ENCODE measurements at regions not wholly inside any gene's neighbourhood (a gene's known extent, or its start where the extent isn't known, plus 50 kb on each side); places are given as distances from the start of the nearest gene placed in this dataset.

DNA sequence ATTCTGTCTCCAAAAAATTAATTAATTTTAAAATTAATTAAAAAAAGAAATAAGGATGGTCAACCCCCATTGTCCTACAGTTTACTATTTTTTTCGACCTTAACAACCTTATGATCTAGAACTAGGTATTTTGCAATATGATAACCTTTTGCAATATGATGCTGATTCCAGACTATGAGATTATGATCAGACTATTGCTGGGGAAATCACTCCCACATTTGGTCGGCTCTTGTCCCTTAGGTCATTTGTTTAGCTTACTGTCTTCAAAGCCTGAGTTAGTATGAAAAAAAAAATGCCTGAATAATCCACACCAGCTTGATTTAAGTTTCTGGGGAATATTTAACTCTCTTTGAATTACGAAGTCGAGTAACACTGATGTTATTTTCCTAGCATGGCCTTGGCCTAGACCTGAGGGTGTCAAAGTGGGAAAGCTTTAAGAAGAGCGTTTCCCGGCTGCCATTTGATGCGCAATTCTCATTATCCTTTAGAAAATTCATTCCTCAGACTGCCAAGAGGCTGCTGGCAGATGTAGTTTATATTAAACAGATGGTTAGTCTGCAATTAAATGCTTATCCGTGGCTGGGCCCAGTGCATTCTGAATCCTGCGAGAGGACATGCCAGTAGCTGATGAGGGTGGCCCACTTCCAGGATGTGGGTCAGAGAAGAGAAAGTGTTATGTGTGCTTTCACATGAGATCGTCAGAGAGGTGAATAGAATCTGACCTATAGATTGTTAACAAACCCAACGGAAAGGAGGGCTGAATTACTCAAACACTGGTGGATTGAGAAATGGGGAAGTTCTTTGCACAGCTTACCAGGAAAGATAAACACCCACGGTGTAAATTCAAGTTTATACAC, 496.0 kb upstream of the THBS1 start:
- peak; percentile 10 for DNase-seq (ENCODE audit: low spot score)

DNA sequence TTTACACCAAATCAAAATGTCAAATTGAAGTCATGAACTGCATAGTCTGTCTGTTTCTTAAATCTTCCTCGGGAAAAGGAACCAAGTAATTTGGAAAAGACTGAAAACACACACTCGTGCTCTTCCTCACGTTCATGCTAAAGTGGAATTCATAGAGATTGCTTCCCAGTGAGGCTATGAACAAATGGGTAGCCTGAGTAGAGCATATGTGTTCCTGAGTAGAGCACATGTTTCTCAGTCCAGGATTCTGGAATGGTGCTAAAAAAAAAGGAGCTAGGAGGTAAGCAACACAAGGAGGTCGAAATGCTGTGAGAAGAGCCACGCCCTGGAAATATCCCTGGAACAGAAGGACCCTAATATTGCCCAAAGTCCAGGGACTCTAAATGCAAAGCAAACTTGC, 494.2 kb upstream of the THBS1 start:
- DNase-seq (ENCODE audit: low spot score), result no peak

DNA sequence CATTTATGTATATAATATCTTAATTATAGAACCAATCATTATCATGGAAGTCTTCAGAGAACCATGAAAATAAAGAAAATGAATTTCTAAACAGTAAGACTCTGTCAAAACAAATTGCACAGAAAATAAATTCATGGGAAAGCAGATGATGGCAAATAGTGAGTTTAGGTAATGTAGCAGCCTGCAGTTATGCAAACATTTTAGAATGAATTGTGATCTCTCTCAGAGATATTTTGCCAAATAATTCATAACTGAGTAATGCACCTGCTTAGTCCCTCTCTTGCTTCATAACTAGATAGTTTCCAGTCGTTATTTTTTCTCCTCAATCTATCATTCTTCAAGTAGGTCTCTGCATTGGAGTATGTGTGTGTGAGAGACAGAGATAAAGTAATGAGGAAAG, 492.7 kb upstream of the THBS1 start:
- no peak for DNase-seq (ENCODE audit: low spot score)

DNA sequence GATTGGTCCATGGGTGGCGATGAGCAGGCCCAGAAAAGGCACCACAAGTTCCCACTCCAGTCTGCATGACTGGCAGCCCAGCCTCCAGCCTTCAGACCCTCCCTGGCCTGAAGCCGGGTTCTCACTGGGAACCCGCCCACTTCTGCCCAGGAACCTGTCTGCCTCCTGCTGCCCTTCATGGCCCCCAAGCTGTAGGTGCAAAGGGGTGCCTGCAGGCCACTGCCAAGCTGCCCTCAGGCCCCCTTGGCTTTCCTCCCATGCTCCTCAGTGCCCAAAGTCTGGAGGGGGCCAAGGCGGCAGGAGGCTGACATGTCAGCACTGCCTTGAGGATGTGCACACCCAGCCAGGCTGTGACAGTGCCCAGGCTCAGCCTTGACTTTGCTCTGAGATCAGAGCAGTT, 488.5 kb upstream of the THBS1 start:
- no peak for DNase-seq (ENCODE audit: low spot score)

DNA sequence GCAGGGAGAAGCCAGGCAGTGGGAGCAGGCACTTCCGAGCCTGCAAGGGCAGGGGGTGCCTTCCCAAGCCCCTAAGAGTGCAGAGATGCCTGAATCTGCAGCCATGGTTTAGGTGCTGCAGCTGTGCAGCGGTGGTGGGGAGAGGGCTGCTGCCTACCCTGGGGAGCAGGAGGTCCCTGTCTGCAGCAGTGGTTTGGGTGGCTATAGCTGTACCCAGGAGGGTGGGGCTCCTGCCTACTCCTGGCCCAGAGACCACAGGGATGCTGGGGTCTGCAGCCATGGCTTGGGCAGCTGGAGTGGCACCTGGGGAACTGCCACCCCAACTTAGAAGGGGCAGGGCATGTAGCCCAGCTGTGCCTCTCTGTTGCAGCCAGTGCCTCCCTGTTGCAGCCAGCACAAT, 488.1 kb upstream of the THBS1 start:
- DNase-seq (ENCODE audit: low spot score), result no peak

DNA sequence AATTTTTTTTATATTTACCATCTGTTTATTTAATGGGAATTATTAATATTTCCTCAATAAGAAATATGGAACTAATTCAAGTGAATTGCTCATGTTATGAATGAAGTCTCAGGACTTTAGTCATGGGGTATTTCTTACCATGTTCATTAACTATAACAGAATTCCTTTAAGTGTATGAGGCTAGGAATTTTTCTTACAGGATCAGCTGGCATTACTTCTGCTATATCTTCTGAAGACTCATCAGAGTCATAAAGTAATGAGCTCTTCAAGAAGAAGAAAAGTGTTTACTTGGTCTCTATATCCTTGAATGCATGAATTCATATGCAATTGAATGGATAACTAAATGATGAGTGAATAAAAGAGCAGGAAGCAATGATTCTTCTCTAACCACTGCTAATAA, 486.8 kb upstream of the THBS1 start:
- DNase-seq (ENCODE audit: low spot score), result no peak

DNA sequence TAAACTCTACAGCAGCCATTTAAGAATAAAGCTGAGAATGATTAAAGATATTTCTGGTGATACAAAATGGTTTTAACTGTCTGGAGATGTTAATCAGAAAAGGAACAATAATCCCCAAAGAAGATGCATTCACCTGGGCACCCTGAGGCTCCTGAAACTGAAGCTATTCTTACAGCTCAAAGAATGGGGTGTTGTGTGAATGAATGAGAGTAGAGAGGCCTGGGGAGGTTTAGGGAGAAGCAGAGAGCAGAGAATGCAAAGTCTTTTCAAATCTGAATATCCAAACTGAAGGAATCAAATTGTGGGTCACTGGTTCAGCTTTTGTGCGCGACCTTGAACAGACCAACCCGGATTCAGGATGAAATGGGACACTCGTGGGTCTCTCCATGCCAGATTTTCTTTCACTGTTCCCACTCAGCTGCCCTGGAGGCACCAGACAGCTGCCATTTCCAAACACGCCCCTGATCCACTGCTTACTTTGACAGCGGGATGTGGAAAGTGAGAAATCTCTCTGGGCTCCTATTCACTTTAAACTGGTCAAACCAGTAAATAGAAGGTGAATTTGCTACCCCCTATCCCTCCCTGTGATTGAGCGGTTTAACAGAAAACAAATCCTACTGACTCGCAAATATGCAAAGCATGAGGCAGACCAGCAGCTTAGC, 485.5 kb upstream of the THBS1 start:
- no peak for DNase-seq (ENCODE audit: low spot score)

DNA sequence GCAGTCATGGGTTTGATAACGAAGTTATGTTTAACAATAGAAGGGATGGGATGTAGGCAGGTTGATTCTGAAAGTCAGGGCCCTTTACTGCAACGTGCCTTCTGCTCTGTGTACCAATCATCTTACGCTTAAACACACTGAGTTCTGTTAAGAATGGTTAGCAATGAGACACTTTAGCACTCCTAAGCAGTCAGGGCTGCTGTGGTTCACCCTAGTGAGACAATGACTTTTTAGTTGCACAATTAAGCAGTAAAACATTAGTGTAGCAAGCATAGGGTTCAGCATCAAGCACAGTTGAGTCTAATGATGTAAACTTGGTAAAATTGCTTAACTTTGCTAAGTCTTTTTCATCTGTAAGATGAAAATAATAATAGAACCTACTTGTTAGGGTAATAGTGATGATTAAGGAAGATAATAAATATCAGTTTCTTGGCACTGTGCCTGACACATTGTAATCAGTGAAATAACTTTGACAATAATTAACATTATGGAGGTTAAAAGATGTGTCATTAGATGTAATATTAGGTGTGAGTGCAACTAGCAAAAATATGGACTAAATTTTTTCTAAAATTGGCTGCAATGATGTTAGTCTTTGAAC, 484.2 kb upstream of the THBS1 start:
- no peak for DNase-seq (ENCODE audit: low spot score)

DNA sequence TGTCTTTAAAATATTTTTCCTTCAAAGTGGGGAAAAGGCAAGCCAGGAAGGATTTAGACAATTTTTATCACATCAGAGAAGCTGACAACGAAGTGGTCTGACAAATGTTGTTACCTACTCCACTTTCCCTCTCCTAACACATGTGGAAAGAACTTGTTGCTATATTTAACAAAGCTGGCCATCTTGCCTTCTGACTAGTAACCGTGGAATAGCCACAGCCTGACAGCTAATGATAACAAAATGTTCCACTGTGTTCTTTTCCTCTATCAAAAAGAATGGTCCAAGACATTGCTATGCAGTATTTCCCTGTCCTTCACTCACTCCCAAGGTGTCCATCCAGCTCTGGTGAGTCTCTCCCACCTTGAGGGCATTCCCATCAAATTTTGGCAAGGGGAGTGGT, 481.4 kb upstream of the THBS1 start:
- DNase-seq (ENCODE audit: low spot score), result no peak

DNA sequence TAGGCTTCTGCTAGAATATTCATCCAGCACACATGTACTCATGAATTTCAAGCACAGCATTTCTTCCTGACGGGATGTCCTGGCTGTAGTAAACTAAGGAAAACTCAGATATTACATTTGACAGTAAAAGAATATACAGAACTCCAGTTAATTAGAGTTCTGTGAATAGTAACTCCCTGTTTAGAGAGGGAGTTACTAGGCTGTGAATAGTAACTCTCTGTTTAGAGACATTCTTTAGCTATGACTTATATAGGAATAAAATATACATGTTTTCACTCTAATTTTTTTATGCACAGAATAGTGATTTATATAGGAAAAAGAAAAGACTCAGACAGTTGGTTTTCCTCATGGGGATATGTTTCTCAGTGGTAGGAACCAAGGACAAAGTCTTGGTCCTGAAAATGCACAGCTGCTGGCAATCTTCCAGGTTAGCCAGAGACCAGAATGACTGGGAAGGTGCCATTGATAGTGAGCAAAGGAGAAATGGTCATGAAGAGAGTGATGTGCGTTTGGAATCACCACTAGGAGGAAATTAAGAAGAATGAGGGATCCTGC, 480.7 kb upstream of the THBS1 start:
- no peak for DNase-seq (ENCODE audit: low spot score)

DNA sequence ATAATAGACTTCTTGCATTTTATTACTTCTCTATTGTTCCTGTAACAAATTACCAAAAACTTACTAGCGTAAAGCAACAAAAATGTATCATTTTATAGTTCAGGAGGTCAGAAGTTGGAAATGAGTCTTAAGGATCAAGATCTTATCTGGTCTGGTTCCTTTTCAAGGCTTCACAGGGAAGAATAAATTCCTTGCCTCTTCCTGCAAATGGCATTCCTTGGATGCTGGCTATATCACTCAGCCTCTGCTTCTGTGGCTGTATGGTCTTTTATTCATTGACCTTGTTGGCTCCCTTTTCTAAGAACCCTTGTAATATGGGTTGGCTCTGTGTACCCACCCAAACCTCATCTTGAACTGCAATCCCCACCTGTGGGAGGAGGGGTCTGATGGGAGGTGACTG, 478.4 kb upstream of the THBS1 start:
- no peak for DNase-seq (ENCODE audit: low spot score)

DNA sequence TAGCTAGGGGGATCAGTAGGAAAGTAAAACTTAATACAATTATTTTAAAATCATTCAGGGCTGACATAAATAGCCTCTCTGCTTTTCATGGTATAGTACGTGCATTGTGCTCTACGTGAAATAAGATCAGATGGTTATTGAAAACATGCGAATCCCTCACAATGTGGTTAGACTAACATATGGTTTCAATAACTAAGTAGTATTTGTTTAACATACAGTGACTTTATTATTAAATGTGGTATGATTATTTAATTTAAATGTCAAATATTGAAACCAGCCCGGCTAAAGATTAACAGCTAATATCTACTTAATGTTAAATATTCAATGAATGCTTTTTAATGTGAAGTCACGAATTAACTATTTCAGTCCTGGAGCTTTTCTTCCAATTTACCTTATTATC, 473.9 kb upstream of the THBS1 start:
- DNase-seq (ENCODE audit: low spot score), result no peak

DNA sequence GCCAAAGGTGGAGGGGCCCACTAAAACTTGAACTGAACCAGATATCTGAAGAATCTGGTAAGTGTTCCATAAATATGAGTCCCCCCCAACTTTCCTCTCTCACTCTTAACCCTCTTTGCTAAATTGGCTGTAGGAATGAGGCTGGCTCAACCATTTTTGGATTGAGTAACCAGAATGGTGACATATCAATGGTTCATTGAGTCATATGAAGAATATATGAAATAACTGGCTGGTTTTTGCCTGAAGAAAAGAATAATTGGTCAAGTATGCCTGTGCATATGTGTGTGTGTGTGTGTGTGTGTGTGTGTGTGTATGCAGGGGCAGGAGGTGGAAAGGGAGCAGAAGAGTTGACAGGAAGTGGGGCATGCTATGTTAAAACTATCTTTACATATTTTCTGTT, 472.9 kb upstream of the THBS1 start:
- no peak for DNase-seq (ENCODE audit: low spot score)

DNA sequence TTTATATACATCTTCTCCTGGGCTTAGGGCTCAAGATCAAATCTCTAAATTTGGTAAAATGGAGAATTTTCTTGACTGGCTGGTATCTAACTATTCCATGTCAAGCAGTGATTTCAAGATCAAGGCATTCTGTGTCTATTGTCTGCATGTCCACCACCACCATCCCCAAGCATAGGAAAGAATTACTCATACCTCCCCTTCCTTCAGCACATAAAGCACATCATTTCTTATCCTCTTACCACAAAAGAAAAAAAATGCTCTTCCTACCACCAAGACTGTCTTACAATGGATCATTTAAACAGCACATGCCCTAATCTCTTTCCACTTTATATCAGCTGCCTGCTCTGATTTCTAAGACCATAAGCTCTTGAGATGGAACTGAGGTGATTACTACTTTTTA, 470.5 kb upstream of the THBS1 start:
- no peak for DNase-seq (ENCODE audit: low spot score)

DNA sequence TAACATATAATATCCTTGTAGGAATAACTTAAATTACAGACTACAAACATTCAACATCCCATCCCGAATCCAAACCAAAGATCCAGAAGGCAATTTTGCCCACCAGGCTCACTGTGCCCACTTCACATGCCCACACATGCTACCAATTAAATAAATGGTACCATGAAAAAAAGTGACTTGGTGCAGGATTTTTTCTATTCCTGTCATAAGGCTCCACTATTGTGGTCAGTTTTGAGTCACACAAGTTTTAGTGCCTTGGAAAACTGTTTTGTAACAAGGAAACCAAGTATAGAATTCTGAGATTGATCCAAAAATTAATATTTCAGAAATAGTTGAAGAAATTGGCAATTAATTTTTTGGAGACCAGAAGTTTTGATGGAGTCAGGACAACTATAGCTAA, 470.1 kb upstream of the THBS1 start:
- no peak for DNase-seq (ENCODE audit: low spot score)

DNA sequence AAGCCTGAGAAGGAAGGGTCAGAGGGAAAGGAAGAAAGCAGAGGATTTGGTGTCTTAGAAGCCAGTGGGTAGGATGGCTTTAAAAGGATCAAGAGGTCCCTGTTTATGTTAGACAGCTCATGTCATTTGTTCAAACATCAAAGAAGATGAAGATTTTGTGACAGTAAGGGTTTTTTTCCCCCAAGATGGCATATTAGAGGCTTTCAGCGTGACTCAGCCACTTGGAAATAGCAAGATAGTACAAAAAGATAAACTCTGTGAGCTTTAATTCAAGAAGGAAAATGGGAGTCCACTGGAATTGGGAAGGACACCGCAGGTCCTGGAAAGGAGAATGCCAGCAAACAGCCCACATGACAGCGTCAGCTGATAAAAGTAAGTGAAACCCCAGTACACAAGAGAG, 467.1 kb upstream of the THBS1 start:
- no peak for DNase-seq (ENCODE audit: low spot score)

DNA sequence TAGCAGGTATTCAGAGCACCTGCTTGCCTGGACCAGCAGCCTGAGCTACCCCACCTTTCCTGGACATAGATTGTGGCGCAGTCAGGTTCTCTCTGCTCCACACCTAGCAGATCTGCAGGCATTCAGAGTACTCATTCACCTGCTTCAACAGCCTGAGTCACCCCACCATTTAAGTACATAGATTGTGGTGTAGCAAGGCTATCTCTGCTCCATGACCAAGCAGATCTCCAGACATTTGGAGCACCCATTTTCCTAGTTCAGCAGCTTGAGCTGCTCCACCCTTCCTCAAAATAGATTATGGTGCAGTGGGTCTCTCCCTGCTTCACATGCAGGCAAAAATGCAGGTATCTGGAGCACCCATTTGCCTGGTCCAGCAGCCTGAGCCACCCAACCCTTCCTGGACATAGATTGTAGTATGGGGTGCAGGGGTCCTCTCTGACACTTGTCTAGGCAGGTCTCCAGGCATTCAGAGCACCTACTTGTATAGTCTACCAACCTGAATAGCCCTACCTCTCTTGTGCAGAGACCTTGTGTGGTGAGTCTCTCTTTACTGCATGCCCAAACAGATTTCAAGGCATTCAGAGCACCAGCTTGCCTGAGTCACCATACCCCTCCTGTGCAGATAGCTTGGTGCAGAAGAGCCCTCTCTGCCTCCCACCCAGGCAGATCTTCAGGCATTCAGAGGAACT, 466.0 kb upstream of the THBS1 start:
- DNase-seq (ENCODE audit: low spot score), result no peak

DNA sequence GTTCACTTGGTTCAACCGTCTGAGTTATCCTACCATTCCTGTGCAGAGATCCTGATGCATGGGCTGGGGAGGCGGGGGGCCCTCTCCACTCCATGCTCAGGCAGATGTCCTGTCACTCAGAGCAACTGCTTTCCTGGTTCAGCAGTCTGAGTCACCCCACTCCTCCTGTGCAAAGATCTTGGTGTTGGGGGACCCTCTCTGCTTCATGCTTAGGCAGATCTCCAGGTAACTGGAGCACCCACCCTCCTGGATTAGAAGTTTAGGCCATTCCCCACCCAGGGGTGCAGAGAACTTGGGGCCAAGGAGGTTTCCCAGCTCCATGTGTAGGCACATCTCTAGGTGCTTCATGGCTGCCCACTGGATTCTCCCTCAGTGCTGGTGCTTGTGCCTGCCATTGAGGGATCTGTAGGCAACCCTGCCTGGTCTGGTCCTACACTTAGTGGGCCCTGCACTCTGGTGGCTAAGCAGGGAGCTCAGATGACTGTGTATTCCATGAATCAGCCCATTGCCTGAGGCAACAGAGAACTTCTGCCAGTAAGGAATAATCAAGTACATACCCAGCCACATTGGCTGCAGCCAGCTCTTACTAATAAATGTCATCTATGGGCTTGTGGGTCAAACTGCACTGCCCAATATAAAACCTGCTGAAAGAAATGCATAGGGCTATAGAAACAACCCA, 465.4 kb upstream of the THBS1 start:
- no peak for DNase-seq (ENCODE audit: low spot score)

DNA sequence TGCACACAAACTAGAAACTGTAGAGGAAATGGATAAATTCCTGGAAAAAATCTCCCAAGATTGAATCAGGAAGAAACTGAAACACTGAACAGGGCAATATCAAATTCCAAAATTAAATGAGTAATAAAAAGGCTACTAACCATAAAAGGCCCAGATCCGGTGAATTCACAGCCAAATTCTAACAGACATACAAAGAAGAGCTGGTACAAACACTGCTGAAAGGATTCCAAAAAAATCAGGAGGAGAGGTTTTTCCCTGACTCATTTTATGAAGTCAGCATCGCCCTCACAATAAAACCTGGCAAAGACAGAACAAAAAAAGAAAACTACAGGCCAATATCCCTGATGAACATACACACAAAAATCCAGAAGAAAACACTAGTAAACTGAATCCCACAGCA, 462.4 kb upstream of the THBS1 start:
- no peak for DNase-seq (ENCODE audit: low spot score)

DNA sequence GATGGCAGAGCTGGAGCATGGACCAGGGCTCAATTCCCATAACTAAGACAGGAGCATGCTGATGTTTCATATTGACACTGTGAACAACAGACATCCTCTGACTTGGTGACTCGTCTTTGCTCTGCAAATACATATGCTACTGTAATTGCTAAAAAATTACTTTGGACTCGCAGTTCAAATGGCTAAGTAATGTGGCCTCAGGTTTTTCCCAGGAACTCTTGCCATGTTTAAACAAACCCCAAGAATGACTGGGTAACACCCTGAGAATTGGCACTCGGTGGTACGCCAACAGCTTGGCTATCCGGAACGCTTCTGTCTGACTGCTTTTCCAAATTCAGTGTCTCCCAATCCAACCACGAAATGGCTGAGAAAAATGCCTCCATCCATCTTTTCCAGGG, 456.7 kb upstream of the THBS1 start:
- no peak for DNase-seq (ENCODE audit: low spot score)

DNA sequence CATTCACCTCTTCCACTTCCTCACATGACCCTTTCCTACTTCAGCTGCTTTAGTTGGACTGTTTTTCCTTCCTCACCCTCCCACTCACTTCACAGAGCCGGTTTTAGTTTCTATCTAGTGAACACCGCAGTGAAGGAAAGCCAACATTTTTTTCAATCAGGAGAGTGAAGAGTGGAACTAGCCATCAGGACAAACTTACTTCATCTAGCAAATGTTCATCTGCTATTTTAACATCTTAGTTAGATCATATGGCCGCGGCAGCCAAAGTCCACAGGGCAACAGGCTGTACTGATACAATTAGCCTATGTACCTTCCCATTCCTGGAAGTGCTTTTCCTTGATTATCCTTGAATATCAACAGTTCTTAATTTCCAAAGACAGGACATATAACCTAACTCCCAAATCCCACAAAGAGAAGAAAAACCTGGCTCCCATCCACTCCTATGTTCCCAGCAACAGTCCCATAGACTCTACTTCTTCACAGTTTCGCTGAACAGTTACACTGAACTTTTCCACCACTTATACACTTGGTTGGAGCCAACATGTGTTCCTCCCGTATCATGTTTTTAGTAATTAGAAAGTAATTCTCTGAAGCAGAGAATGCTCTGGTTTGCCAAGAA, 456.2 kb upstream of the THBS1 start:
- no peak for DNase-seq (ENCODE audit: low spot score)

DNA sequence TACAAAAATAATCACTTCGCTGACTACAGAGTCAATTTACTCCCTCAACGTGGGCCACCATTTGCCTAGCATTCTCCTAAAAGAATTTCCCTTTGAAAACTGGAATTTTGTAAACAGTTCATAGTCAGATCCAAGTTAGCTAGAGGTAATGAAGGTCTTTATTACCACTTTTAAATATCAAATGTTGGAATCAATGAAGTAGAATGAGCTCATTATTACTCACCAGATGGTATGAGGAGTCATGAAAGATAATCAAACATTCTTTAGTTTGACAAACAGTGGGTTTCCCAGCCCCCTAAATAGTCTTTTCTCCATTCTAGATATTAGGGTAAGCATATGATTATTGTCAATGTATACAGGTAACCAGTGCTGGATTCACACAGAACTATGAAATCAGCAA, 455.7 kb upstream of the THBS1 start:
- DNase-seq (ENCODE audit: low spot score), result no peak
